ENCODE measurements at regions not wholly inside any gene's neighbourhood (a gene's known extent, or its start where the extent isn't known, plus 50 kb on each side); places are given as distances from the start of the nearest gene placed in this dataset.

GRCh38 chr10:84768132-84768531 is 439.7 kb downstream of the CCSER2 start:
- TF ChIP-seq DIDO1 (tag; IDR thresholded peaks at IDR 0.05; ENCODE audit: low read depth) (no peak), ZNF609 (CRISPR knock-in tag; IDR thresholded peaks at IDR 0.05; ENCODE audit: borderline replicate concordance) (no peak), RAD21 (CRISPR knock-in tag; conservative IDR thresholded peaks at IDR 0.05 in 1 of 2, IDR thresholded peaks at IDR 0.05 in 1 of 2) (no peak), ZSCAN32 (CRISPR knock-in tag; IDR thresholded peaks at IDR 0.05) (no peak), ZKSCAN1 (IDR thresholded peaks at IDR 0.05; ENCODE audit: low read depth, low read length) (no peak), NCOR1 (IDR thresholded peaks at IDR 0.05) (no peak), CTCFL (IDR thresholded peaks at IDR 0.05; ENCODE audit: borderline replicate concordance, insufficient read depth, low read depth, low read length, poor library complexity, severe bottlenecking) (no peak)
- H3K4me3 ChIP-seq = no peak overlapping the region
- ChIA-PET CTCF (ENCODE audit: low intra/inter-chr PET ratio) (no interaction called here), POLR2A (no interaction called here)
- DNase-seq (ENCODE audit: extremely low read depth in 1 of 4, low spot score in 3 of 4) (no peak), ATAC-seq (no peak), FAIRE-seq (no peak)
- no peaks in the 10 kb centered on the region for H3K27me3 ChIP-seq (ENCODE audit: control insufficient read depth in 2 of 2, insufficient read depth in 2 of 2, low read length in 2 of 2)
- no peak overlapping the region for H2AFZ ChIP-seq (ENCODE audit: low read depth, low read length)
- intact Hi-C loops (cut with micrococcal nuclease) = no loop called here
- no peaks in the 10 kb centered on the region for H3K79me2 ChIP-seq (ENCODE audit: control insufficient read depth, insufficient read depth, low read length)
- WGBS (ENCODE audit: insufficient coverage, low coverage, missing lambda C conversion rate) = 2% methylated on average over 4 of the region's 4 CpGs
- no peaks in the 10 kb centered on the region for H3K4me1 ChIP-seq (replicated peaks in 1 of 2; ENCODE audit: control insufficient read depth in 2 of 2, insufficient read depth in 2 of 2, low read length in 2 of 2)
- H4K20me1 ChIP-seq (replicated peaks; ENCODE audit: control insufficient read depth, insufficient read depth, low read length) = no peaks in the 10 kb centered on the region
- H3K9ac ChIP-seq (ENCODE audit: insufficient read depth in 1 of 2, low read depth in 2 of 2, low read length in 2 of 2) = no peak overlapping the region
- no TSS peak for BruUV-seq (replicated peaks)
- H3K36me3 ChIP-seq (ENCODE audit: control insufficient read depth, insufficient read depth, low read length) = no peaks in the 10 kb centered on the region
- H3K27ac ChIP-seq (ENCODE audit: extremely low read depth, low read depth, low read length) = no peak overlapping the region
- in situ Hi-C loops (cut with MboI) = no loop called here
- H3K4me2 ChIP-seq (ENCODE audit: insufficient read depth, low read length) = no peak overlapping the region
- H3K9me1 ChIP-seq (ENCODE audit: control insufficient read depth, insufficient read depth, low read length) = no peaks in the 10 kb centered on the region
- H3K9me3 ChIP-seq (replicated peaks; ENCODE audit: control insufficient read depth, insufficient read depth, low read depth, low read length) = no peaks in the 10 kb centered on the region

Measured in K562 (cell line).